ENCODE measurements at regions not wholly inside any gene's neighbourhood (a gene's known extent, or its start where the extent isn't known, plus 50 kb on each side); places are given as distances from the start of the nearest gene placed in this dataset.

- no peak overlapping the region for H3K27ac ChIP-seq (ENCODE audit: low read depth)
- H3K4me2 ChIP-seq = 0 out of 2 replicates have a peak overlapping the region, but pooled peaks have one; percentile 1
- H2AFZ ChIP-seq = no peak overlapping the region
- H3K4me1 Mint-ChIP-seq = peaks cover 5% of the 10 kb centered on the region; the same call in 2 of the 3 replicates
- no peaks in the 10 kb centered on the region for H3K27me3 ChIP-seq (ENCODE audit: insufficient read depth)
- H3K9me3 Mint-ChIP-seq = no peaks in the 10 kb centered on the region
- H4K20me1 ChIP-seq (replicated peaks; ENCODE audit: insufficient read depth) = no peaks in the 10 kb centered on the region
- no peak overlapping the region for H3K27ac Mint-ChIP-seq
- no peaks in the 10 kb centered on the region for H3K36me3 ChIP-seq (ENCODE audit: insufficient read depth)
- H3K9me2 ChIP-seq (ENCODE audit: insufficient read depth) = no peaks in the 10 kb centered on the region
- no peaks in the 10 kb centered on the region for H3F3A ChIP-seq (replicated peaks; ENCODE audit: low read depth)
- H3K27me3 Mint-ChIP-seq (ENCODE audit: insufficient read depth, low read depth, poor library complexity) = peaks cover 9% of the 10 kb centered on the region
- H3K4me3 Mint-ChIP-seq = no peak overlapping the region
- ATAC-seq = peak; percentile 34; the same call in 2 of the 3 replicates
- no peaks in the 10 kb centered on the region for H3K36me3 Mint-ChIP-seq (ENCODE audit: low read depth)
- TF ChIP-seq ZNF462 (CRISPR knock-in tag; IDR thresholded peaks at IDR 0.05) = no peak
- TF ChIP-seq EZH2 (IDR thresholded peaks at IDR 0.05; ENCODE audit: low read depth, unreplicated experiment) = no peak
- TF ChIP-seq ZNF331 (CRISPR knock-in tag; IDR thresholded peaks at IDR 0.05; ENCODE audit: low read depth) = no peak
- no peak for TF ChIP-seq CTCF (conservative IDR thresholded peaks at IDR 0.05; ENCODE audit: low read depth in 2 of 2)
- no peak for TF ChIP-seq CREB1 (CRISPR knock-in tag; IDR thresholded peaks at IDR 0.05; ENCODE audit: low read depth)
- TF ChIP-seq, protein P1, sequence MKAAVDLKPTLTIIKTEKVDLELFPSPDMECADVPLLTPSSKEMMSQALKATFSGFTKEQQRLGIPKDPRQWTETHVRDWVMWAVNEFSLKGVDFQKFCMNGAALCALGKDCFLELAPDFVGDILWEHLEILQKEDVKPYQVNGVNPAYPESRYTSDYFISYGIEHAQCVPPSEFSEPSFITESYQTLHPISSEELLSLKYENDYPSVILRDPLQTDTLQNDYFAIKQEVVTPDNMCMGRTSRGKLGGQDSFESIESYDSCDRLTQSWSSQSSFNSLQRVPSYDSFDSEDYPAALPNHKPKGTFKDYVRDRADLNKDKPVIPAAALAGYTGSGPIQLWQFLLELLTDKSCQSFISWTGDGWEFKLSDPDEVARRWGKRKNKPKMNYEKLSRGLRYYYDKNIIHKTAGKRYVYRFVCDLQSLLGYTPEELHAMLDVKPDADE (IDR thresholded peaks at IDR 0.05) = no peak
- no peak for TF ChIP-seq JUNB (IDR thresholded peaks at IDR 0.05; ENCODE audit: unreplicated experiment)
- no peak for TF ChIP-seq POLR2AphosphoS5 (IDR thresholded peaks at IDR 0.05; ENCODE audit: low read depth)
- TF ChIP-seq NANOG (IDR thresholded peaks at IDR 0.05; ENCODE audit: borderline replicate concordance) = no peak
- no peak for TF ChIP-seq EZH2phosphoT487 (IDR thresholded peaks at IDR 0.05; ENCODE audit: unreplicated experiment)
- TF ChIP-seq ZNF114 (CRISPR knock-in tag; IDR thresholded peaks at IDR 0.05) = no peak
- no peak for DNase-seq (ENCODE audit: low spot score)
- peaks cover 12% of the 10 kb centered on the region; the same call in 1 of the 2 replicates for H3K4me1 ChIP-seq (ENCODE audit: insufficient read depth)
- H3K4me3 ChIP-seq = no peak overlapping the region
- H3K79me2 ChIP-seq (replicated peaks; ENCODE audit: insufficient read depth) = no peaks in the 10 kb centered on the region
These were observed 54.7 kb upstream of the CLDN14 start for GRCh38 chr21:36534656-36535055.
